ENCODE measurements at regions not wholly inside any gene's neighbourhood (a gene's known extent, or its start where the extent isn't known, plus 50 kb on each side); places are given as distances from the start of the nearest gene placed in this dataset.

DNA sequence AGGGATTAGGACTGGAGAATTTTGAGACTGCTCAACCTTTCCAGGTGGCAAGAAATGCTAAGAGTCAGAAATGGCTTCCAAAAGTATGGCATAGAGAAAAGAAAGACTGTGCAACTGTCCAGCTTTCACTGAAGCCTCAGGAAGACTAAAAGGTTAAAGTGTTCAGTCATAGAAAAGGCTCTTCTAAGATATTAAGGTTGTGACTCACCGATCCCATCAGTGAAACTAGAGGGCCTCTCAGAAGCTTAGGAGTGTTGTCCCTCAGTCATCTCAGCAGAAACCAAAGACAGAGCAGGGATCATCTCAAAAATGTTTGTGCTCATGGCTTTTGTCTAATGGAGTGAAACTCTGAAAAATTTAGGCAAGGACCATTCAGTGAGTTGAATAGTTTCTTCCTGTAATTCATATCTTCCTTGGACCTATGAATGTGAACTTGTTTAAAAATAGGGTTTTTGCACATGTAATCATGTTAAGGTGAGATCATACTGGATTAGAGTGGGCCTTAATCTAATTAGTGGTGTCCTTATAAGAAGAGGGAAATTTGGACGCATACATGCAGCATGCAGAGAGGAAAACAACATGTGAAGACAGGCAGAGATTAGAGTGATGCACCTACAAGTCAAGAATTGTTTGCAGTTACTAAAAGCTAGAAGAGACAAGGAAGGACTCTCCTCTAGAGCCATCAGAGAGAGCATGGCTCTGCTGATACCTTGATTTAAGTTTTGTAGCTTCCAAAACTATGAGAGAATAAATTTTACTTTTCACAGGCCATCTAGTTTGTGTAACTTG is 71.3 kb downstream of the RPE65 start:
- DNase-seq (ENCODE audit: low spot score): peak; percentile 56

DNA sequence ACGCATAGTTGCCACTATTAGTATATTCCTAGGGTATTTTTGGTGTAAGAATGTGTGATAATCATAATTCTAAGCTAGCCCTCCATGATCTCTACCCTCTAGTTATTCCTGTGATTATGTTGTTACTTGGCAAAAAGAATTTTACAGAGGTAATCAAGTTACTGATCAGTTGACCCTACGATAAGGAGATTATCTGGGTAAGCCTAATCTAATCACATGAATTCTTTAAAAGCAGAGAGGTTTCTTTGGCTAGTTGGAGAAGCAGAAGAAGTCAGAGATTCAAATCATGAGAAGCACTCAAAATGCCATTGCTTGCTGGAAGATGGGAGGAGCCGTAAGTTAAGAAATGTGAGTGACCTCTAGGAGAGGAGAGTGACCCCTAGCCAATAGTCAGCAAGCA is 72.7 kb downstream of the RPE65 start:
- no peak for DNase-seq (ENCODE audit: low spot score)

DNA sequence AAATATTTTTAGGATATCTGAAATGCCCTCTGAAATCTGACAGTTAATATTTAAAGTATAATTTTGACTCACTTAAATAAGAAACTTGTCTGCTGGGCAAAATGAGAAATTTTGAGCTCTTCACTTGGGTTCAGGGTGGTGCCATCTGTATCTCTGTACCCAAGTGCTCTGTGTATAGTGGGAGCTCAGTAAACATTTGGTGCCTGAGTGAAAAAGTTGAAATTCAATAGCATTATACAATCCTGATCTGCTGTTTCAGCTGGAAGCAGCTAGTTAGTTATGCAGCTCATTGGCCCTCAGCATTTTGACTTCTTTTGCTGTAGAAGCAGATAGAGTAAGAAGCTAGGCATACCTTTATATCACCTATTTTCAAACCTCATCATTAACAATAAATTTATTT is 73.3 kb downstream of the RPE65 start:
- DNase-seq (ENCODE audit: low spot score): no peak

DNA sequence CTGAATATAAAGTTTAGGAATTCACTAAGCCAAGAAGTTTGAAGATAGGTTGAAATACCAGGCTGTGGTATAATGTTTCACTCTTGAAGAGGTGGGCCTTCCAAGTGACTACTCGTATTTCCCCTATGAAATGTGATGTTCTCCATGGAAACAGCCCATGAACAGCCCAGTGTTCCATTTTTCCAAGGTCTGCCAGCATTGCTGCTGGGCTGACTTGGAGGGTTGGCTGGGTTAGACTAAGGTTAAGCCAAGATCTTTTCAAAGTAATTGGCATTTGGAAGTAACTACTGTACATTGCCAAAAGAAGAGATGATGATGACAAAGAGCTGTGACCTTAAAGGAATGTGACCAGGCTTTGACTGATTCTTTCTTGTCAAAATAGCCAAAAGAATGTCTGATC is 73.8 kb downstream of the RPE65 start:
- DNase-seq (ENCODE audit: low spot score): no peak

DNA sequence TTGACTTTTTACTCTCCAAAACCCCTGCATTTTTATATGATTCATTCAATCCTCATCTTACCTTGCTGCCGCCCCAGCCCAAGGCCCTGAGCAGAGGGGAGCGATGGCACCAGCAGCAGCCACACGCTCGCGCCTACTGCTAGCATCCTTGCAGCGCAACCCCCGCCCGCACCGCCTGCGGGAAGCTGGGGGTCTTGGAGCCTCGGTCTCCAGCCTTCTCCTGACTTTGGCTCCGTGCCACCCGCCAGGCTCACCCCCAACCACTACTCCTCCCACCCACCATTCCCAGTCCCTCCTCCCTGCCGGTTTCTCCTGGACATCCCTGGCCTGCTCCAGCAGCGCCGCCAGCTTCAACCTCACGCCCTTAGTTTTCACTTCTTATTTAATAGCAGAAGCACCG is 76.6 kb downstream of the RPE65 start:
- DNase-seq (ENCODE audit: low spot score): no peak

DNA sequence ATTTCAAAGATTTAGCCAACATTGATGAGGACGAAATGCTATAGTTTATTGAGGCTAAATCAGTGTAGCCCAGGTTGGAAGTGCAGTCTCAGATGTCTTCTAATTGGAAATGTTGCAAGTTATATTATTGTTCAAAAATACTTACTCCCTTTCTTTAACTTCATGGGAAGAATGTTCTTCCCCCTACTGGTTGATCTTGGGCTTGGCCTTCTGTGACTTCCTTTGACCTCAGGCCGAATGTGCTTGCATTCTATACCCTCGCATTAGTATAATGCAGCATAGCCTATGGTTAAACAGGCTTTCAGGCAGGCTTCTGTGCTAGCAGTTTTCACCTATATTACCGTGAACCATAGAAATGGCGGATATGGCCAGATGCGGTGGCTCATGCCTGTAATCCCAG is 77.3 kb downstream of the RPE65 start:
- no peak for DNase-seq (ENCODE audit: low spot score)

DNA sequence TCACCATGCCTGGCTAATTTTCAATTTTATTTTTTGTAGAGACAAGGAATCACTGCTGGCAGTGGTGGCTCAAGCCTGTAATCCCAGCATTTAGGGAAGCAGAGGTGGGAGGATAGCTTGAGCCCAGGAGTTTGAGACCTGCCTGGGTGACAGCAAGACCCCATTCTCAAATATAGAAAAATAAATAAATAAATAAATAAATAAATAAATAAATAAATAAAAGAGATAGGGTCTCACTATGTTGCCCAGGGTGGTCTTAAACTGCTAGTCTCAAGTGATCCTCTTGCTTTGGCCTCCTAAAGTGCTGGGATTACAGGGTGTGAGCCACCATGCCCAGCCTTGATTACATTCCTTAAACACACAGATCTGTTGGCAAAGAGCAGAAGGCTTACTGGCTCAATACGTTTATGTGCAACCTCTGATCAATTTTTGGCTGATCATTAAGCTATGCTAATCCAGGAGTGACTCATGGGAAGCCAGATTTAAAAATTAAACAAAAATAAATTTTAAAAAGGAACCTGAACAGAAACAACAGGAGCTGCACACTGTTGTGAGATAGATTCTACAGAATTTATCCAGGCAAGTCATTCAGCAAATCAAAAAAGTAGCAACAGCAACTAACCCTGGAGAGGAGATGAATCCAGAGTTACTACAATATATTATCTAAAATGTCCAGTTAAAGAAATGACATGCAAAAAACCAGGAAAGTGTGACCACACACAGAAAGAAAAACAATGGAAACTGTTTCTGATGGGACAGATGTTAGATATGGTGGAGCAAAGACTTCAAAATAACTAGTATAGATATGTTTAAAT is 79.4 kb downstream of the RPE65 start:
- DNase-seq (ENCODE audit: low spot score): no peak

DNA sequence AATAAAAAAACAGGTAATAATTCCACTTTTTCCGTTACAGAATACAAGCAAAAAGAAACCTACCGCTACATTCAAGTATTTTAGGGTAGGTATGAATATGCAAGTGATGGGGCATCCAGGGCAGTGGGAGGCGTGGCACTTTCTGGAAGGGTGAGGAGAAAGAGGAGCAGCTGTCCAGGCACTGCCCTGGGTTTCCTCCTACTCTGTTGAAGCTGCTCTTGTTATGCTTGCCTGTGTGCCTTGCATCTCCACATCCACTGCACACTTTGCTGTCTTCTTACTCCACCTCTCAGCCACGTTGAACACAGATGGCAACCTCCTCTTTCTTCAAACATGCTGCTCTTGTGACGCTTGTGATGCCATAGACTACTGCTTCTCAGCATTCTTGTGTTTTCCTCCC is 83.2 kb downstream of the RPE65 start:
- no peak for DNase-seq (ENCODE audit: low spot score)

DNA sequence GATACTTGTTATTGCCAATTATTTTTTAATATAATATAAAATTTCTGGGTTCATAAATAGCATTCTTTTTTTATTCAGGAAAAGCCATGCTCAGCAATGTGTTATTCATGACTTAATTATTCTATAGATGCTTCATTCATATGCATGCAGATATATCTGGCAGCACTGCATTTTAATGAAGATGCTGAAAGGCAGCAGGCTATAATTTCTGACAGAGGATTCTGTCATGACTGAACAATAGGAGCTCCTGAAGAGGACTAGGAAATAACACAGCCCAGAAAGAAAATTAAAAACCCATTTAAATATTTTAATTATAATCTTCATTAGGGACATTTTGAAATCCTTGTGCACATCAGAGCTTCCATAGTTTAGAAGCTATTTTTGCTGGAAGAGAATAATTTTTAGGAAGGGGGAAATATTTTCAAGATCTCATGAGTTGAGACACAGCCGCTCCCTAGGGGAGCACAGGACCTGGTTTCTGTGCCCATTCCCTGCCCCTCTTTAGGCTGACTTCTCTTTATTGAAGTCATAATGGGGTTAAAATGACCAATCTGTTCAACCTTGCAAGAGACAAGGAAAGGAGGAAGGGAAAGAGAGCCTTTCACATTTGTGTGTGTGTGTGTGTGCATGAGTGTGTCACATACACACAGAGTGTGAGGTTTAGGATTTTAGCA is 83.9 kb downstream of the RPE65 start:
- no peak for DNase-seq (ENCODE audit: low spot score)

DNA sequence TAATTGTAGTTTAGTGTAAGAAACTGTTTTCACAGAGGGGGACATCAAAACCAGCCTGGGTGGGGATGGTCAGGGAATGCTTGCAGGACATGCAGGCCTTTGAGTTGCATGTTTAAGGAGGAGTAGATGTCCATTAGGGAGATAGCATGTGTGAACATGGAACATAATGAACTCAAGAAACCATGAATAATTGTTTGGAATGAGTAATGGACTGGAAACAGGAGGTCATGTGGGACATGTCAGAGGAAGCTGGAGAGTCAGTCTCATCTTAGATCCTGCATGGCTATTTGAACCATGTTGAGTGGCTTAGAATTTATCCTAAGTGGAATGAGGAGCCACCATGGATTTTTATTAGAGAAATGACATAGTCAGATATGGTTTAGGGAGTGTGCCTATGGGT is 86.4 kb downstream of the RPE65 start:
- no peak for DNase-seq (ENCODE audit: low spot score)

DNA sequence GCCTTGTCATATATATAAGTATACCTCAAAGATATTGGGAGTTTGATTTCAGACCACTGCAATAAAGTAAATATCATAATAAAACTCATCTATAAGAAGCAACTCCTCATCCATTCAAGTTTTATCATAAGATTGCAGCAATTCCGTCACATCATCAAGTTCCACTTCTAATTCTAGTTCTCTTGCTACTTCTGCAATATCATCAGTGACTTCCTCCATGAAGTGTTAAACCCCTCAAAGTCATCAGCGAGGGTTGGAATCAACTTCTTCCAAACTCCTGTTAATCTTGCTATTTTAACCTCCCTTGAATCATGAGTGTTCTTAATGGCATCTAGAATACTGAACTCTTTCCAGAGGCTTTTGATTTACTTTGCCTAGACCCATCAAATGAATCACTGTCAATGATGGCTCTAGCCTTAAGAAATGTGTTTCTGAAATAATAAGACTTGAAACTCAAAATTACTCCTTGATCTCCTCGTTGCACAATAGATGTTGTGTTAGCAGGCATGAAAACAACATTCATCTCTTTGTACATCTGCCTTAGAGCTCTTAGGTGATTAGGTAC is 88.3 kb downstream of the RPE65 start:
- DNase-seq (ENCODE audit: low spot score): no peak

DNA sequence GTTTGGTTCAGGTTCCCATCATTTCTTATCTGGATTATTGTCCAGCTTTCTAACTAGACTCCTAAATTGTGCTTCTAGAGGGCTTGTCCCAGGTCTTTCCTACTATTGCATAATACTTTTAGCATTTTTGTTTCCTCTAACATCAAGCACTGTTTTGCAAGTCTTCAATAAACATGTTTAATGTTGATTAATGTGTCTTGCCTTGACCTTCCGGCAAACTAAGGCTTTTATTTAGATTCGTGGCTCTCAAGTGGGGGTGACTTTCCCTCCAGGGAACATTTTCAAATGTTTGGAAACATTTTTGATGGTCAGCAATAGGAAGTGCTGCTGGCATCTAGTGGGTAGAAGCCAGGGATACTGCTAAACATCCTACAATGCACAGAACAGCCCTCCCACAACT is 90.7 kb downstream of the RPE65 start:
- DNase-seq (ENCODE audit: low spot score): no peak

DNA sequence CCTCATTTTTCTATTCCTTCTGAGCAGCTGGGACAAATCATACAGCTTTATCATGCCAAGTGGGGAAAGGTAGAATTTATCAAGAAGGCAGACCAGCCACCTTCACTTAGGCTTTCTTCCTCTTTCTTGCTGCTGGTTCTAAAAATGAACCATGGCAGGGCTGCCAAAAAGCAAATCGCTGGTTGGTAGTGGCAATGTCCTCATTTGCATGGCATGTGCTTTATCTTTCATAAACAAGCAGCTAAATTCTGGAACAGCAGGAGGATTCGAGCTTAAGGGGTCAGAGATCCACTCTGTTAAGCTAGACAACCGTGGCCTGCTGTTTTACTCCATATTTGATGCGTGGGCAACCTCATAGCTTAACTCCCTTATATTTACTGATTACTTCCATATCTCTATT is 91.3 kb downstream of the RPE65 start:
- DNase-seq (ENCODE audit: low spot score): no peak

DNA sequence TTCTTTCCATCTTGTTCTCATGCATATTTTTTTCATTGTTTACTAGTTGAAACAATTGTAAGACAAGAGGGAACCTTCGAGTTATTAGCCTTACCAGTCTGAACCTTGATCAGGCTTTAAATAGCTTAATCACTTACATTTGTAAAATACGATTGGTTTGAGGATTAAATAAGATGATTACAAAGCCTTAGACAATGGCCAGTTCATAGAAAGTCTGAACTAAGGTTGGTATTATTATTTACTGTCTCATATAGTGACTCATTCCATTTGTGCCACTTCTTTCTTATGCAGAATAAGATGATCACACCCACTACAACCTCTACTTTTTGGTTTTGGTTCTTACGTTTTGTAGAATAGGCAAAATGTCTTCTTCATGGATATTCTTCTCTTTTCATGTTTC is 94.1 kb downstream of the RPE65 start:
- no peak for DNase-seq (ENCODE audit: low spot score)

DNA sequence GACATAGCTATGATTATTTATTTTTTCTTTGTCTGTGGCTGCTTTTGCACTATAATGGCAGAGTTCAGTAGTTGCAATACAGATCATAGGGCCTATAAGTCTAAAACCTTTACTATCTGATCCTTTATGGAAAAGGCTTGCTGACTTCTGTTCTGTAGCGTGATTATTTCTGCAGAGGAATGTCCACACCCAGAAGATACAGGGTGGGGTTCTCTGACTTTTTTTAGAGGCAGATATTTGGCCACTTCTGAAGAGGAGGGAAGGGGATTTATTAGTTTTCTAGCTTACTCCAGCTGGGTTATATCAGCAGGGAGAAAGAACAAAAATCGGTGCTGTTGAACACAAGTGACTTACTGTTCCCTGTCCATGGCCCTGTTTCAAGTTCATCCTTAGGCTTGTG is 97.6 kb downstream of the RPE65 start:
- no peak for DNase-seq (ENCODE audit: low spot score)

DNA sequence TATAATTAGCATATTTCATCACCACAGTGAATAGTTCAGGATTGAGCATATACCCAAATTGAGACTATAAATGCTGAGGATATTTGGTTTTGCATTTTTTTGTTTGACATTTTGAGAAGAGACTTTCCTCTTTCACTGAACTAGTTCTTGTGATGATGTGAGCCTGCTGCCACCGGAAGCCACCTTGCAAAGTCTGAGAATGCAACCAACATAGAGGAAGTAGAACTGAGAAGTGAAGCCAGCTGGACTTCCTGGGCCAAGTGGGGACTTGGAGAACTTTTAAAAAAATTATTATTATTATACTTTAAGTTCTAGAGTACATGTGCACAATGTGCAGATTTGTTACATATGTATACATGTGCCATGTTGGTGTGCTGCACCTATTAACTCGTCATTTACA is 102.3 kb downstream of the RPE65 start:
- DNase-seq (ENCODE audit: low spot score): no peak

DNA sequence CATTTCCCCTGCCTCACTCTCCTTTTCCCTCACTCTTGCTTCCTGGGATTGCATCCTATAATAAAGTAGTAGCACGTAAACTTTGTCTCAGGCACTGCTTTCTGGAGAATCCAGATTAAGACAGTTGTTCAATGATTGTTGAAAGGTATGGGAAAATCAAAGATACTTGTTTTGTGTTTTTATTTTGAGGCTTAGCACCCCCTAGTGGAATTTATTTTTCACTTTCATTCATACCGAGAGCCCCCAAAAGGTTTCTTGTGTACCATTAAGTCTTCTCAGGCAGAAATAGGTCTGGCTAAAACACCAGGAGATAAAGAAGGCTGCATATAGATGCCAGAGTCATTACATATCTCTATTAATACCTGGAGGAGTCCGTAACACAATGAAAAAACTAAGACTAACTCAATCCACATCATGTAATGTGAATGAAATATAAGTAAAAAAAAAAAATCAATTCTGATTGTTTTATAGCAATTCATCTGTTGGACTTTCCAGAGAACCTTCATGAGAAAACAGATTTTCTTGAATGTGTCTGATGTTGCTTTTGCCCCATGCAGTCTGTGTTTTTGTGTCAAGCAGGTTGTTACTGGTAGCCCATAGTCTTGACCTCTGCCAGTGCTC is 103.5 kb downstream of the RPE65 start:
- DNase-seq (ENCODE audit: low spot score): peak; percentile 18

DNA sequence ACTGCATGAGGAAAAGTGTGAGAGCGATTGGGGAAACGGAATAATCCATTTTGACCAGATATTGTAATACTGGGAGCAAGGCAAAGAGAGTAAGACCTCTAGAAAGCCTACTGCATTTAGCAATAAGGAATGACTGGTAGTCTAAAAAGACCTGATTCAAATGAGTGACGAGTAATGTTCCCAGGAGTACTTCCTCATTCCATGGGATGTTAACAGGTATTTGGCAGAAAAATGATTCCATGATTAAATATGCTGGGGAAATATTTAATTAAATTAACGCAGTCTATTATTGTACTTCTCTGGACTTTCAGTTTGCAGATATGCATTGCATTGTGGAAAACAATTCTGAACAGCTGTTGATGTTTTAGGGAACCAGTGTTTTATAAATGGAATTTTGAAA is 105.5 kb downstream of the RPE65 start:
- DNase-seq (ENCODE audit: low spot score): no peak

DNA sequence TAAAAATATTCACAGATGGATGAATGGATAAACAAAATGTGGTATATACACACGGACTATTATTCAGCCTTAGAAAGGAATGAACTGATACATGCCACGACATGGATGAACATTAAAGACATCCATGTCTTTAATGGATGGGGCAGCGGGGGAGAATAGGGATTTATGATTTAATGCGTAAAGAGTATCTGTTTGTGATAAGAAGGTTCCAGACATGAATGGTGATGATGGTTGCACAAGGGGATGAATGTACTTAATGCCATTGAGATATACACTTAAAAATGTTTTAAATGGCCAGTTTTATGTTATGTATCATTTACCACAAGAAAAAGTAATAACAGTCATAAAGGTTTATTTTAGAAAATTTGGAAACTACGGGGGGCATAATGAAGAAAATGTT is 108.6 kb upstream of the WLS start:
- no peak for DNase-seq (ENCODE audit: low spot score)

DNA sequence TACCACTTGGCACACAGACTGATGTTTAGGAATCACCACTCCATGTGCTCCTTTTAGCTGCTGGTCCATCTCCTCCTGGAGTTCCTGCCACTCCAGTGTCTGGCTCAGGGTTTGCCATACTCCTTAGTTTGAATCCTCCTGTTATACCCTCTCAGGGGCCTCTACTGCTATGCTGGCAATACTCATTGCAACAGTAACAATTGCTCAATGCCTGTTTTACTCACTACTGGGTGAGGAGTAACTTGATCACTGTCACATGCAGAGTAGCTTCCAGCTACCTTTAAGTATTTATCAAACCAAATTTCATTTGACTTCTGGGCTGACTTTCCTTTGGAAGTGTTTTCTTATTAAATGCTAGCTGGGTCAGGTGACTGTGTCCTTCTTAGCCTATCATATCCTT is 107.2 kb upstream of the WLS start:
- no peak for DNase-seq (ENCODE audit: low spot score)

DNA sequence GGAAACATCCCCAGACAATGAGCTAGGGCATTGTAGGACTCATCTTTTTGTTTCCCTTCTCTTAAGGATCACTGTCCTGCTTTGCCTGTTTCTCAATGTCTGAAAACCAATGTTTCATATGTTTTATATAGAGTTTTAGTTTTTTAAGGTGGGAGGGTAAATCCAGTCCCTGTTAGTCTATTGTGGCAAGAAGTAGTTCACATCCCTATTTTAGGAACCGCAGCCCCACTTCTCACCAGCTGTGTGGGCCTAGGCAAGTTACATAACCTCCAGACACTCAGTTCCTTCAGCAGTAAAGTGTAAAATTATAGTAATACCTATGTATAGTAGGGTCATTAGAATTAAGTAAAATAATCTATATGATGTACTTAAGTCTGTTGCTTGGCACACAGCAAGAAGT is 105.8 kb upstream of the WLS start:
- DNase-seq (ENCODE audit: low spot score): no peak

DNA sequence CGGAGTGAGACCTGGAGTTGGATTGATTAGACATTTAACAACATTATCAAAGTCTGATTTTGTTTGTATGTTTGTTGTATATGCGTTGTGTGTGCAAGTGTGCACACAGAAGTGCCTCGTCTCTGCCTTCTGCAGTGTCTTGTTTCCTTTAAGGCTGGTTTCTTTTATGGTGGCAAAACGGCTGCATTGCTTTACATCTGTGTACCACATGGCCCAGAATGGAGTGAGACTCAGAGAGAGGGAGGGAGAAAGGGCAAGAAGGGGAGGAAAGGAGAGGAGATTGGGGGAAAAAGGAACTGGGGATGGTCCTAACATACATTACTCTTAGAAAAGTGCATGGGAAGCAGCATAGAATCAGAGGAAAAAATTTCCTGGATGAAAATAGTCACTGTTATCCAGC is 99.7 kb upstream of the WLS start:
- no peak for DNase-seq (ENCODE audit: low spot score)

Measured in A172 (cell line).